NCI-H345 treated with DMSO at 0.1 percent for 48 hours (cell line): ENCODE measurements at regions not wholly inside any gene's neighbourhood (a gene's known extent, or its start where the extent isn't known, plus 50 kb on each side); places are given as distances from the start of the nearest gene placed in this dataset.

Experiments used
- DNase-seq: peaks from one replicate; lab custom pipeline; 2025; ENCODE audit not compliant: unreplicated experiment; lab: John Stamatoyannopoulos, UW

DNA sequence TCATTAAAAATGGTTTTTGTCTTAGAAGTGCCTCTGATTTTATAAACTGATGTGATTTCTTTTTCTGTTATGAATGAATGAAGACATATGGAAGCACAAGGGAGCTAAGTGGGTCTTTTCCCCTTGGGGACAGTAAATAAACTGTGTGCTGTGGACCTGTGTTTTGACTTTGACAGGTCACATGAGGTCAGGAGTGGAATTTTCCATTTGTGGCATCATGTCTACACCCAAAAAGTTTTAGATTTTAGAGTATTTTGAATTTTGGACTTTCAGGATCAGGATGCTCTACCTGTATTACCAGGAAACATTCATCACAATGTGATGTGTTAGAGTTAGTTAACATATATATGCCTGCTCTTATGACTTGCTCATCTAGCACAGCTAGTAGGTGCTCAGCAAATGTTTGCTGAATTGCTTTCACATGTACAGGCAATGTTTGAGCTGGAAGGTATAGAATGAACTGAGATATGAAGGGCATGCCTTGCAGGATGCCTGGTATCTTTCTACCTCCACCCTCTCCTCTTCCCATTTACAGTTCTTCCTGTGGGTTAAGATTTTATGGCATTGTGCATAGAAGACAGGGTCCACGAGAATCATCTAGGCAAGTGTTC lies 73.2 kb upstream of the NR3C1 start:
- DNase-seq: no peak

GRCh38 chr5:143474616-143475015 lies 71.1 kb upstream of the NR3C1 start:
- no peak for DNase-seq

DNA sequence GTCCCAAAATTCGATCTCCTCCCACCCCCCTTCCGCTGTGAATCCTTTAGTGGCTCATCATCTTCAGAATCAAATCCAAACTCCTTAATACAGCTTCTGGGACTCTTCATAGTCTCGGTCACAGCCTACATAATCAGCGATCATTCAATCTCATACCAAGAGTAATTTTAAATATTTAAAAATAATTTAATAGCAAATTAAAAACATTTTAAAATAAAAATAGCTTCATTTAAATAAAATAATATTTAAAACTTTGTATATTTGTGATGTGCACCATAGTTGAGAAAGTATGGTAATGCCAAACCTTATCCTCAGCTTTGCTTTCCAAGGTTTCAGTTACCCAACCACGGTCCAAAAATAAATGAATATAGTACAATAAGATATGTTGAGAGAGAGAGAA lies 70.0 kb upstream of the NR3C1 start:
- DNase-seq: no peak

GRCh38 chr5:143472576-143472975 lies 69.1 kb upstream of the NR3C1 start:
- no peak for DNase-seq

DNA sequence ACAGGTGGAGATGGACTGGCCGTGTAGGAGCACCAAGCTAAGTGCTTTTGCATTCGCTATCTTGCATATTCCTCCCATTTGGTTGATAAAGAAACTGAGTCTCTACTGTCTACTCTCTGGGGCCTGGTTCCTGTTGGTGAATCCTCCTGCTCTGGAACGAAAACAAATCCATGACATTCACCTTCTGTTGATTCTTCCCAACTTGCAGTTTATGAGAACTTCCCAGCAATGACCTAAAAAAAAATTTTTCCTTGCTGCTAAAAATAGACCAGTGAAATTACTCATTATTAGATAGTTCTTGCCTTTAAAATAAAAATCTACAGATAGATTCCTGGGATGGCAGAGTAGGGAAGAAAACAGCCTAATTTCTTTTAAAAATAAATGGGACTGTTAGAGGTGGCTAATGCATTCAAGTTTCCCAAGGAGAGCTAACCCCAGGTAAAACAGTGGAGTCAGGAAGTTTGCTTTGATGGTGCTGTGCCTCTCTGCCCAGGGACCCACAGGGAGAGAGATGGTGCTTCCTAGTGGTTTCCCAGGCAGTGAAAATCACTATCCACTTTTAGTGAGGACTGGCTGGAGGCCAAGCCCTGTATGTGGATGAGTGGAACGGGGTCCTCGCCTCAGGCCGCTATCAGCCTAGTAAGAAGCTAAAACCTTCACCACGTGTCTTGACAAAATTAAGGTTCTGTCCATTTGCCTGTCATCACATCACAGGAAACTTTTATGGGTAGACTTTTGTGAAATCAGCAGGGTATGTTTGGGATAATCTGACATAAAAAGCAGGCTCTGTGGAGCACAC lies 68.4 kb upstream of the NR3C1 start:
- no peak for DNase-seq

- no peak for DNase-seq
Observed at GRCh38 chr5:143471041-143471509, 67.6 kb upstream of the NR3C1 start.

GRCh38 chr5:143470120-143470519 lies 66.6 kb upstream of the NR3C1 start:
- DNase-seq: no peak

- no peak for DNase-seq
Observed at GRCh38 chr5:143469125-143469524, 65.6 kb upstream of the NR3C1 start.

GRCh38 chr5:143466632-143467031 lies 63.1 kb upstream of the NR3C1 start:
- DNase-seq: no peak

GRCh38 chr5:143464723-143465490 lies 61.4 kb upstream of the NR3C1 start:
- no peak for DNase-seq

- DNase-seq: no peak
Observed at GRCh38 chr5:143462431-143462830, 58.9 kb upstream of the NR3C1 start.

DNA sequence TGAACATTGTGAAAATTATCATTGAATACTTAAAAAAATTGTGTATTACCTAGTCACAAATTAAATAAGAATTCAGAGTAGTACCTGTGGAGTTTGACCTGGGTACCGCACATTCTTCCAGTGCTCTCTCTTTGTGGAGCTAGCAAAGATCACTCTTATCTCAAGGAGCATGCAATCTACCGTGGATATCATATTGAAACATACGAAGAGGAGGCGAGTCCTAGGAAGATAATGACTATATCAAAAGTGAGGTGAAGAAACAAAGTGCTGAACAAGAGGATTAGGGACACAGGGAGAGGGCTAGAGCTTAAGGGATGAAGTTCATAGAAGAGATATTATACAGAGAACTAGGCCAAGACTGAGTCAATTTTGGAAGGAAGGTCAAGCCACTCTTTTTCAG lies 55.9 kb upstream of the NR3C1 start:
- no peak for DNase-seq

DNA sequence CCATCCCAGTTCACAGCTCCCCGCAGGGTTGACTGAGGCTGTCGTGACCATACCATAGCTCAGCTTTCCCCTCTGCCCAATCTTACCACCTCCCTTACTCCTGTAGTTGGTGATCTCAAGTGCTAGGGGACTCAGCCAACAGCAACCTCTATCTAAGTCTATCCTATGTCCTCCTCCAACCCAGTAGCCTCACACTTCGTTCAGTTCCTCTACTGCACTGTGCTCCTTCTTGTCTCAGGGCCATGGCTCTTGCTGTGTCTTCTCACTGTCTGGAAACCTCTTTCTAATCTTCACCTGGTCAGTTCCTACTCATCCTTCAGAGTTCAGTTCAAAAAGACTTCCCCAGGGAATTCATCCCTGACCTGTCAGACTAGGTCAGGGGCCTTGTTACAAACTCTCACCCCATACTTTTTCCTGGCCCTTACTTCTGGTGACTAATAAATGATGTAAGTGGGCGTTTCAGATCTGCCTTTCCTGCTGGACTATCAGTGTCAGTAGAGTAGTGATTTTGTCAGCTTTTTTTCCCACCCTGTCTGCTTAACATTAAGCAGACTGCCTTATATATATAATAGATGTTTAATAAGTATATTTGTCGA lies 53.6 kb upstream of the NR3C1 start:
- no peak for DNase-seq

DNA sequence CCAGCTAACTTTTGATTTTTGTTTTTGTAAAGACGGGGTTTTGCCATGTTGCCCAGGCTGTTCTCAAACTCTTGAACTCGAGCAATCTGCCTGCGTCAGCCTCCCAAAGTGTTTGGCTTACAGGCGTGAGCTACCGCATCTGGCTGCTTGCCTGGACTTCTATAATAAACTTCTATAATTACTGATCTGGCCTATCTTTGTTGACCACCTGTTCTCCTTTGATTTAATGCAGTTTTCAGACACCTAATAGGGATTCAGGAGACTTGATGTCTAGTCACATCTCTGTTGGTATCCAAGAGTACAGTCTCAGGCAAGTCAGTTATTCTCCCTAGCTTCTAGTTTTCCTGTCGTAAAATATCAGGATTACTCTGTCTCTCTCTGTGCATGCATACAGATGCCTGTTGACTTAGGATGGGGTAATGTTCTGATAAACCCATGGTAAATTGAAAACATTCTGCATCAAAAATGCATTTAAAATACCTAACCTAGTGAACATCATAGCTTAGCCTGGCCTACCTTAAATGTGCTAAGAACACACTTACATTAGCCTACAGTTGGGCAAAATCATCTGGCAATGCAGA lies 51.5 kb upstream of the NR3C1 start:
- no peak for DNase-seq

DNA sequence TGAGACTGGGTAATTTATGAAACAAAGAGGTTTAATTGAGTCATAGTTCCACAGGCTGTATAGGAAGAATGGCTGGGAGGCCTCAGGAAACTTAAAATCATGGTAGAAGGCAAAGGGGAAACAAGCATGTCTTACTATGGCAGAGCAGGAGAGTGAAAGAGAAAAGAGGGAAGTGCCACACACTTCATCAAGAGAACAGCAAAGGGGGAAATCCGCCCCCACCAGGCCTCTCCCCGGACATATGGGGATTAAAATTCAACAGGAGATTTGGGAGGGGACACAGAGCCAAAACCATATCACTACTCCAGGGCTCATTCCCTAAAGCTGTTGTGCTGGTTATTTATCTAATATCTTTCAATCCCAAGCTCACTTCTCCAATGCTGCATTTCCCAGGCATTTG lies 50.2 kb upstream of the NR3C1 start:
- DNase-seq: no peak
